Mesodermal cell (in vitro differentiated cells): ENCODE measurements at regions not wholly inside any gene's neighbourhood (a gene's known extent, or its start where the extent isn't known, plus 50 kb on each side); places are given as distances from the start of the nearest gene placed in this dataset.

Source experiments
- H3K27ac ChIP-seq: 2 replicates; pipeline ENCODE4 v1.7.0; 2013; ENCODE audit warnings: mild to moderate bottlenecking, low read depth, low read length, moderate library complexity; ENCODE audit not compliant: severe bottlenecking
- H3K36me3 ChIP-seq: 2 replicates; pipeline ENCODE4 v1.7.1; 2013; ENCODE audit warnings: mild to moderate bottlenecking, low read length, moderate library complexity; ENCODE audit not compliant: control insufficient read depth, insufficient read depth
- H3K4me1 ChIP-seq: one replicate; pipeline ENCODE4 v1.7.1; 2013; ENCODE audit warnings: mild to moderate bottlenecking, low read length; ENCODE audit not compliant: insufficient read depth, control insufficient read depth, poor library complexity, severe bottlenecking
- H3K4me3 ChIP-seq: 2 replicates; pipeline ENCODE4 v1.7.0; 2013; ENCODE audit warnings: low read length, control low read depth, mild to moderate bottlenecking; ENCODE audit not compliant: insufficient read depth, poor library complexity, severe bottlenecking; ENCODE audit errors: extremely low read depth
- H3K9me3 ChIP-seq: 2 replicates; pipeline ENCODE4 v1.7.1; 2013; ENCODE audit warnings: mild to moderate bottlenecking, low read length, moderate library complexity; ENCODE audit not compliant: control insufficient read depth
- WGBS, 2 experiments: methylation state at CpG; one replicate each; pipeline ENCODE4 v1.1.5; 2013; ENCODE audit warnings: missing lambda C conversion rate in 2 of 2; ENCODE audit not compliant: insufficient coverage in 2 of 2; 5-methylcytosine and 5-hydroxymethylcytosine counted together

DNA sequence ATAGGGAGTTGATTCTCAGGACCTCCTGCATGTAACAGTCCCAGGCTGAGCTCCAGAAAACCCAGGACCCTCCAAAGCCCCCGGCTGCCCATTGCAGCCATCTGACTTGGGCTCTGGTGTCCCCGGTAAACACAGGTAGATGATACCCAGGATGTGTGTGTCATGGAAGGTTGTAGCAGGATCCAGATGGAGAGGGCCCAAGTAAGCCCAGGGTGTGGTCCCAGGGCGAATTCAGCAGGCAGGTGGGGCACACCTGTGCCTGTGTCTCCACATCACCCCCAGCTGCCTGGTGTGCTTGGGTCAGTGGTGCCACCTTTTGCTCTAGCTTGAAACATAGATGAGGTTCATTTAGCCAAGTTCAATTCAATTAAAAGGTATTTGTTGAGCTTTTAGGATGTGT, 524.1 kb downstream of the GLRX3 start:
- no peak overlapping the region for H3K4me3 ChIP-seq
- H3K4me1 ChIP-seq, result no peaks in the 10 kb centered on the region
- WGBS, 2 experiments, result 72 to 100% methylated on average over 2 of the region's 3 CpGs
- no peaks in the 10 kb centered on the region for H3K9me3 ChIP-seq
- H3K36me3 ChIP-seq, result no peaks in the 10 kb centered on the region
- no peak overlapping the region for H3K27ac ChIP-seq

DNA sequence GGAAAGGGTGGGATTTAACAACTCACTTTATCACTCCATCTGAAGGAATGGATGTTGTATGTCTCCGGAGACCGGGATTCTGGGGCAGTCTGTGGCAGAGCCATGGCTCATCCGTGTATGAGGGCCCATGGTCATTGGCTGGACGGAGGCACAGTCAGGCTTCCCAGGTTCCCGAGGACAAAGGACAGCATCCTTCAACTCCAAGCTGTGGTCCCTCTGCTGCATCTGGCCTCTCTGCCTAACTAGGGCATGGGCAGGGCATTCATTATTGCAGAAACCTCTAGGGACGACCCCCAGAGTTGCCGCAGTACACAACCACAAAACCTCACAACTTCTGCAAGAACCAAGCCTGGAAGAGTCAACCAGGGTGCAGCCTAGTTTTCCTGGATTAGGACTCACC, 525.2 kb downstream of the GLRX3 start:
- 86 to 95% methylated on average over 7 of the region's 7 CpGs for WGBS, 2 experiments
- H3K27ac ChIP-seq, result no peak overlapping the region
- no peaks in the 10 kb centered on the region for H3K4me1 ChIP-seq

DNA sequence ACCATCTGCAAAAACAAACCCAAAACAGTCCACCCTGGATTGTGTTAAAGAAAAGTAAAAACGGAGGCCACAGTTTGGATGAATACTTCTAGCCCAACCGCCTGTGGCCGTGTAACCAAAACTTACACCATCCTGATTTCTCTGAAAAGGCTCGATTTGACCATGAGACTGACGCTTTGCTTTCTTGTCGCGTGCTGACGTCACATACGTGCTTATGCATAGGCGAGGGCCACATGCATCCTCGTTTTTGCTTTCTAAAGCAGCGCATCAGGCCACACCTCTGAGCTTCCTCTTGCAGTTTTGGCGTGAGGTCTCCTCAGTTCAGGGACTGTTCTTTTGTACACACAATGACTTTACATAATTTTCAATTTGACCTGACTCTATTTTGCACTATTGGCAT, 526.6 kb downstream of the GLRX3 start:
- WGBS, 2 experiments, result 91 to 95% methylated on average over 12 of the region's 13 CpGs
- H3K27ac ChIP-seq, result no peak overlapping the region
- no peak overlapping the region for H3K4me3 ChIP-seq
- no peaks in the 10 kb centered on the region for H3K4me1 ChIP-seq
- H3K9me3 ChIP-seq, result no peaks in the 10 kb centered on the region
- no peaks in the 10 kb centered on the region for H3K36me3 ChIP-seq

More for the DNA sequence above, 525.2 kb downstream of the GLRX3 start:
- Histone ChIP-seq H3K9me3 (no peaks in the 10 kb centered on the region), H3K36me3 (no peaks in the 10 kb centered on the region), H3K4me3 (no peak overlapping the region)

DNA sequence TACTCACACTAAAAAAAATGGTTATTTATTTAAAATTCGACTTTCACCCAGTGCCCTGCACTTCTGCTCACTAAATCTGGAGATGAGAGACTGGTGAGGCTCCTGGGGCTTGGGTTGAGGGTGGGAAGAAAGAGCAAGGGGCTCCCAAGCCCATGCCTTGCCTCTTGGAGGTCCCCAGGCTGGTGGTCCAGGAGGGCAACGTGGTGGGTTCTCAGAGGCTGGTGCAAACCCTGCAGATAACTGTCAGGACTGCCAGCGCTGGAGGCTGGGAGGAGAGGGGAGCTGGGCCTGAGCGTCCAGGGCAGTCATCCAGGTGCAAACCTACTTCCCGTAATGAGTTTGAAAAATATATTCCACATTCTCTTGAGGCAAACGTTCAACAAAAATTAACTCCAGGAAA, 528.3 kb downstream of the GLRX3 start:
- 84 to 100% methylated on average over 4 of the region's 6 CpGs for WGBS, 2 experiments
- no peaks in the 10 kb centered on the region for H3K36me3 ChIP-seq

DNA sequence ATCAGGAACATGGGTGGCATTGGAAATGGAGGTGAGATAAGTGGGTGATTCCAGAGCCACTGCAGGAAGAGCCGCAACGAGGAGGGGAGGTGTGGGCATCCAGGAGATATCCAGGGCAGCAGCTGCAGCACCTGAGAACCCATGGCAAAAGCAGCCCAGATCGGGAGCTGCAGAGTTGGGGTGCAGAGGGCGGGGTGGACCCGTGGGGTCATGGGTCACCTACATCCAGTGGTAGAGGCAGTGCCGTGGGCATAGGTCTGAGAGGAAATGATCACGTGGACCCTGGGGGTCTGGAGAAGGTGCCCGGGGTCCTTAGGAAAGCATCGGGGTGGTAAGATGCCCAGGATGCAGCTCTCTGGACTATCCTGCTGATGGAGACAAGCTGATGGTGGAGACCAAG, 530.0 kb downstream of the GLRX3 start:
- Histone ChIP-seq H3K27ac (no peak overlapping the region), H3K9me3 (no peaks in the 10 kb centered on the region), H3K4me1 (no peaks in the 10 kb centered on the region), H3K4me3 (no peak overlapping the region), H3K36me3 (no peaks in the 10 kb centered on the region)
- 92 to 94% methylated on average over 4 to 9 of the region's 9 CpGs for WGBS, 2 experiments

More for the DNA sequence above, 528.3 kb downstream of the GLRX3 start:
- Histone ChIP-seq H3K9me3 (no peaks in the 10 kb centered on the region), H3K4me1 (no peaks in the 10 kb centered on the region), H3K4me3 (no peak overlapping the region), H3K27ac (no peak overlapping the region)

DNA sequence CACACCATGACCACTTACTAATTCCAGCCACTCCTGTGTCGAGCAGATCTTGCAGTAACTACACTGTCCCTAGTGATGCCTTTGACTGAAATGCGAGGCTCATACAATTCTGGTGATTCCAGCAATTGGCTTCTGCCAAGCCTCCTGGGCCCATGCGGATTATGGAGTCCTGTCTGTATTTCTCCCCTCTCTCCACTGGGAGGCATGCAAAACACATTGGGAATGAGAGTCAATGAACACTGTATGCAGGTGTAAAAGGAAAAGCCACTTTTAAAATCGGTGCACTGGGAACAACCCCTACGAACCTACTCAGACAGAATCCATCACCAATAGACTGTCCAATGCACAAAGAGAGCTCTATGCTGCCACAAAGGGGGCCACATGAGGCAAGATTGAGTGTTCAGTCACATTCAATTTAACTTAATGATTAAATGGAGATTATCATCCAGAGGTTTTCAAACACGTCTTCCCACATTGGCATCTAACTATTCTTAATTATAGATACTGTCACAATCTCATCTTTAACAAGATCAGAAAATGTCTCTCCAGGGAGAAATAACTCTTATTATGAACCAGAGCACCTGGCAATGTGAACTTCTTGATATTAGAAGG, 550.6 kb downstream of the GLRX3 start:
- Histone ChIP-seq H3K36me3 (no peaks in the 10 kb centered on the region), H3K27ac (no peak overlapping the region), H3K4me1 (no peaks in the 10 kb centered on the region), H3K9me3 (no peaks in the 10 kb centered on the region), H3K4me3 (no peak overlapping the region)
- 40 to 50% methylated on average over 1 to 3 of the region's 6 CpGs for WGBS, 2 experiments

DNA sequence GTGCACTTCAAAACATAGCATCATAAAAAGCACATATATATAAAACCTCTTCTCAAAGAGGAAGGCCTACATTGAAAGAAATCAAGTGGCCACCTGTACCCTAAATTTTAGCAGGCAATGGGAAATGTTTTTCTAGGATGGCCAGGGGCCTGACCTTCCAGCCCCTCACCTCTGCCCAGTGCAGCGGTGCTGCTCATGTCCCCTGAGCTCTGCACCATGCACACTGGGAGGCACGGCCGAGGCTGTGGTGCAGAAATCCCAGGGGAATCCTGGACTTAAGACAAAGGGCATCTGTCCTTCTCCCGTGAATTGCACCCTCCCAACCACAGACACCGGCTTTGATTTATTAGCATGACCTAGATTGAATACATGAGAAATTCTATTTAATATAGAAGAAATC, 551.4 kb downstream of the GLRX3 start:
- no peak overlapping the region for H3K4me3 ChIP-seq
- WGBS, 2 experiments, result 100% methylated on average over 1 of the region's 5 CpGs; no CpG with 5 or more reads in 1 of the 2 experiments
- no peak overlapping the region for H3K27ac ChIP-seq
- no peaks in the 10 kb centered on the region for H3K9me3 ChIP-seq
- H3K4me1 ChIP-seq, result no peaks in the 10 kb centered on the region
- no peaks in the 10 kb centered on the region for H3K36me3 ChIP-seq

DNA sequence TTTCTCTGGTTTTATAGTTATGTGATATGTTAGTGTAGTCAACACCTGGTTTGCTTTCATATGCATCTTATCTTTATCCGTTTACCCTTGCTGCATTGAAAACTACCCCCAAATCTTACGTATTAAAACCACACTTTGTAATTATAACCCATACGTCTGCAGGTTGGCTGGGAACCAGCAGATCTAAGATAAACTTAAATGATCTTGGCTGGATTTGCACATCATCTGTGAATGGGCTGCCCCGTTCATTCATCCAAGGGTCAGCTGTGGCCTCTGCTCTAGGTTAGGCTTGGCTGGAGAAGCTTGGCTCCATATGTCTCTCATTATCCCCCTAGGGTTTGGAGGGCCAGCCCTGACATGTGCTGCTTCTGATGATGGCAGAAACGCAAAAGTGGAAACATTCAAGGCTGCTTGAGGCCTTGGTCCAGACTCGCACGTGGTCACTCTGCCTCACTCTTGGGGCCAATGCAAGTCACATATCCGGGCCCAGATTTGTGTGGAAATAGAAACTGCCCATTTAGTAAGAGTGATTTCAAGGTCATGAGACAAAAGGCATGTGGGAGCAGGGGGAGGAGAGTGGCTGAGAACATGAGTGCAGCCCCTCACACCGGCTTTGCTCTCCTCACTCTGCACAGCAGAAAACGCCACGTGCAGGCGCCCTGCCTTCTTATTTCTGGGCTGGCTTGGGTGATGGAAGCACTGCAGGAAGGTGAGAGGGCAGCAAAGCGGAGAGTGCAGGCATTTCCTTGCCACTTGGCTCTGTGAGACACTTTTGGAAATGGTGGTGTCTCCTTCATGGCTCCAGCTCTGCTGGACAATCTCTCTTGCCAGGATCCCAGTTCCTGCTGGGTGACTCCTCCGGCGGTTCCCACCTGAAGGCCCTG, 553.8 kb downstream of the GLRX3 start:
- 87 to 94% methylated on average over 12 to 13 of the region's 15 CpGs for WGBS, 2 experiments
- Histone ChIP-seq H3K27ac (no peak overlapping the region), H3K4me1 (no peaks in the 10 kb centered on the region)

DNA sequence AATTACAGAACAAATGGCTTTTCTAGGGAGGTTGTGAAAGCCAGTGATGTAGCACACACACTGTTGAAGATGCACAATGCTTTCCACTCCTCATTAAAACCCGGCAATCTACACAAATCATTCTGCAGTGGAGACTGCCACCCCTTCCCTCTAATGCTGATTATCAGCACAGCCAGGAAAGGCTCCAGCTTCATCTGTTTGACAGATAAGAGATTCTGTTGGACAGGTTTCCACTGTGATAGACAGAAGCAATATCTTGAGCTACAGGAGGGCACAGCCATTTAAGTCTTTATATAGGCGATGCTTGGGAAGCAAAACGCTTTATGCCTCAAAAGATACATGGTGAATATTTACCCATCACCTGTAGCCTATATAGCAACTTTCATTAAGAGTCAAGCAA, 555.6 kb downstream of the GLRX3 start:
- Histone ChIP-seq H3K27ac (no peak overlapping the region), H3K4me3 (no peak overlapping the region), H3K36me3 (no peaks in the 10 kb centered on the region), H3K9me3 (no peaks in the 10 kb centered on the region), H3K4me1 (no peaks in the 10 kb centered on the region)
- 85 to 100% methylated on average over 2 of the region's 3 CpGs for WGBS, 2 experiments

More for the DNA sequence above, 553.8 kb downstream of the GLRX3 start:
- Histone ChIP-seq H3K36me3 (no peaks in the 10 kb centered on the region), H3K9me3 (no peaks in the 10 kb centered on the region), H3K4me3 (no peak overlapping the region)

DNA sequence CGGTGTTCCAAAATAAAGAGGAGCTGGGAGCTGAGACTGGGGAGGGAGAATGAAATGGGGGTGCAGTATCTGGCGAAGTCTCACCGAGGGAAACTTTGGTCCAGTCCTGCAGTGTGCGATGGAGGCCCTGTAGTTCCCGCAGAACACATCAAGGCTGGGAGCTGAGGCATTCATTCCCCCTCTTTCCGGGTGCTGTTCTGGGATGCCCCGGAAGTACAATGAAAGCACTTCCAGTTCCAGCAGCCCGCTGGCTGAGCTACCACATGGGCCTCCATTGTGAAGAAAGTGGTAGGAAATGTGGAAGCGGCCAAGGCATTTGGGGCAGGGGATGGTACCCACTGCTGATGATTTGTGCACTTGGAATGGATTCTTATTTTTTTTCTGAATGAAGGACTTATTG, 560.7 kb downstream of the GLRX3 start:
- H3K4me3 ChIP-seq, result no peak overlapping the region
- 93 to 98% methylated on average over 7 to 9 of the region's 9 CpGs for WGBS, 2 experiments
- no peaks in the 10 kb centered on the region for H3K9me3 ChIP-seq
- H3K4me1 ChIP-seq, result no peaks in the 10 kb centered on the region
- H3K36me3 ChIP-seq, result no peaks in the 10 kb centered on the region
- H3K27ac ChIP-seq, result no peak overlapping the region
